ENCODE measurements at regions not wholly inside any gene's neighbourhood (a gene's known extent, or its start where the extent isn't known, plus 50 kb on each side); places are given as distances from the start of the nearest gene placed in this dataset.

- TF ChIP-seq CTCF (IDR thresholded peaks at IDR 0.05) (no peak), POLR2A (IDR thresholded peaks at IDR 0.05) (no peak)
These were observed 385.4 kb upstream of the RND3 start for GRCh38 chr2:150872756-150873395.

Data from esophagus squamous epithelium (tissue), 4 donors.